ENCODE measurements at regions not wholly inside any gene's neighbourhood (a gene's known extent, or its start where the extent isn't known, plus 50 kb on each side); places are given as distances from the start of the nearest gene placed in this dataset.

GRCh38 chr3:147161833-147162232 is 244.5 kb downstream of the ZIC4 start:
- CTCF ChIA-PET (ENCODE audit: unreplicated experiment): no interaction called here

GRCh38 chr3:147160984-147161383 is 245.4 kb downstream of the ZIC4 start:
- H3K36me3 ChIP-seq (ENCODE audit: insufficient read depth, low read length): no peaks in the 10 kb centered on the region
- no peaks in the 10 kb centered on the region for H3K4me1 ChIP-seq (ENCODE audit: insufficient read depth, low read length, poor library complexity, severe bottlenecking)
- no peak for TF ChIP-seq CTCF (conservative IDR thresholded peaks at IDR 0.05; ENCODE audit: low read length)
- no peak for TF ChIP-seq EZH2phosphoT487 (IDR thresholded peaks at IDR 0.05; ENCODE audit: borderline replicate concordance, low read depth, low read length)
- no peak overlapping the region for H2AFZ ChIP-seq (ENCODE audit: low read length)
- H3K27ac ChIP-seq (ENCODE audit: low read depth, low read length, poor library complexity, severe bottlenecking): no peak overlapping the region
- no peak for DNase-seq (ENCODE audit: low spot score)
- H3K9me2 ChIP-seq (ENCODE audit: insufficient read depth, low read length): no peaks in the 10 kb centered on the region
- BruUV-seq (replicated peaks): no TSS peak
- no peaks in the 10 kb centered on the region for H3K79me2 ChIP-seq (ENCODE audit: insufficient read depth, low read depth, low read length)
- CTCF ChIA-PET (ENCODE audit: unreplicated experiment): no interaction called here
- no peaks in the 10 kb centered on the region for H4K20me1 ChIP-seq (ENCODE audit: insufficient read depth, low read length)
- H3K4me3 ChIP-seq (ENCODE audit: low read depth, low read length, poor library complexity, severe bottlenecking): no peak overlapping the region
- H3K9me3 ChIP-seq (ENCODE audit: low read length): no peaks in the 10 kb centered on the region
- intact Hi-C loops (cut with micrococcal nuclease; ENCODE audit: unreplicated experiment): no loop called here
- no peak overlapping the region for H3K4me2 ChIP-seq (ENCODE audit: low read length)
- POLR2A ChIA-PET: no interaction called here

More at GRCh38 chr3:147161833-147162232, 244.5 kb downstream of the ZIC4 start:
- no peak for TF ChIP-seq CTCF (conservative IDR thresholded peaks at IDR 0.05; ENCODE audit: low read length)
- no peak for TF ChIP-seq EZH2phosphoT487 (IDR thresholded peaks at IDR 0.05; ENCODE audit: borderline replicate concordance, low read depth, low read length)
- no peak overlapping the region for H3K4me2 ChIP-seq (ENCODE audit: low read length)
- no peaks in the 10 kb centered on the region for H3K36me3 ChIP-seq (ENCODE audit: insufficient read depth, low read length)
- H3K9me2 ChIP-seq (ENCODE audit: insufficient read depth, low read length): no peaks in the 10 kb centered on the region
- no peak overlapping the region for H3K4me3 ChIP-seq (ENCODE audit: low read depth, low read length, poor library complexity, severe bottlenecking)
- intact Hi-C loops (cut with micrococcal nuclease; ENCODE audit: unreplicated experiment): no loop called here
- no peaks in the 10 kb centered on the region for H3K9me3 ChIP-seq (ENCODE audit: low read length)
- H4K20me1 ChIP-seq (ENCODE audit: insufficient read depth, low read length): no peaks in the 10 kb centered on the region
- BruUV-seq (replicated peaks): no TSS peak
- no peak overlapping the region for H3K27ac ChIP-seq (ENCODE audit: low read depth, low read length, poor library complexity, severe bottlenecking)
- H3K4me1 ChIP-seq (ENCODE audit: insufficient read depth, low read length, poor library complexity, severe bottlenecking): no peaks in the 10 kb centered on the region
- no peak overlapping the region for H2AFZ ChIP-seq (ENCODE audit: low read length)
- POLR2A ChIA-PET: no interaction called here
- DNase-seq (ENCODE audit: low spot score): no peak
- H3K79me2 ChIP-seq (ENCODE audit: insufficient read depth, low read depth, low read length): no peaks in the 10 kb centered on the region

- ChIA-PET POLR2A (interaction anchor here (0.8 kb wide), 1 partner anchor 321 kb away, joined by 3 read pairs; no protein-coding TSS in a partner anchor), CTCF (ENCODE audit: unreplicated experiment) (no interaction called here)
- H3K27ac ChIP-seq (ENCODE audit: low read depth, low read length, poor library complexity, severe bottlenecking): no peak overlapping the region
- no peaks in the 10 kb centered on the region for H3K4me1 ChIP-seq (ENCODE audit: insufficient read depth, low read length, poor library complexity, severe bottlenecking)
- H3K79me2 ChIP-seq (ENCODE audit: insufficient read depth, low read depth, low read length): no peaks in the 10 kb centered on the region
- TF ChIP-seq CTCF (conservative IDR thresholded peaks at IDR 0.05; ENCODE audit: low read length) (no peak), EZH2phosphoT487 (IDR thresholded peaks at IDR 0.05; ENCODE audit: borderline replicate concordance, low read depth, low read length) (no peak)
- no peaks in the 10 kb centered on the region for H4K20me1 ChIP-seq (ENCODE audit: insufficient read depth, low read length)
- DNase-seq (ENCODE audit: low spot score): no peak
- intact Hi-C loops (cut with micrococcal nuclease; ENCODE audit: unreplicated experiment): no loop called here
- no peaks in the 10 kb centered on the region for H3K9me3 ChIP-seq (ENCODE audit: low read length)
- H2AFZ ChIP-seq (ENCODE audit: low read length): no peak overlapping the region
- BruUV-seq (replicated peaks): no TSS peak
- no peak overlapping the region for H3K4me3 ChIP-seq (ENCODE audit: low read depth, low read length, poor library complexity, severe bottlenecking)
- no peaks in the 10 kb centered on the region for H3K9me2 ChIP-seq (ENCODE audit: insufficient read depth, low read length)
- no peaks in the 10 kb centered on the region for H3K36me3 ChIP-seq (ENCODE audit: insufficient read depth, low read length)
- no peak overlapping the region for H3K4me2 ChIP-seq (ENCODE audit: low read length)
Observed at GRCh38 chr3:147159141-147159540, 247.2 kb downstream of the ZIC4 start.

All from OCI-LY7 (cell line).